Caco-2 (cell line): ENCODE measurements at regions not wholly inside any gene's neighbourhood (a gene's known extent, or its start where the extent isn't known, plus 50 kb on each side); places are given as distances from the start of the nearest gene placed in this dataset.

ENCODE experiments used
- BruUV-seq: library from RNA; stranded (reverse); fragments of 400-500 nt; replicated peaks from 2 replicates; lab custom pipeline; 2021; lab: Mats Ljungman, UMichigan
- CTCF ChIA-PET: fragments of 300-600 bp; sonication (Branson Sonifier 250); formaldehyde crosslinking; loops from one replicate; lab custom pipeline; 2022; ENCODE audit warnings: antibody characterized with exemption; lab: Charles Lee
- POLR2A ChIA-PET: fragments of 300-600 bp; sonication (Branson Sonifier 250); formaldehyde crosslinking; loops from one replicate; lab custom pipeline; 2022; ENCODE audit warnings: antibody characterized with exemption; lab: Charles Lee
- DNase-seq, 2 experiments: peaks; one replicate each; pipeline versions ENCODE4 v3.0.0 to v3.0.0-alpha.2; 2020 to 2022
- H3K27me3 ChIP-seq: replicated peaks from 2 replicates; pipeline ENCODE4 v1.6.0; 2011; ENCODE audit warnings: low read length; ENCODE audit not compliant: control insufficient read depth, insufficient read depth
- H3K36me3 ChIP-seq: 2 replicates; pipeline ENCODE4 v1.5.1; 2011; ENCODE audit warnings: low read length; ENCODE audit not compliant: control insufficient read depth, insufficient read depth
- H3K4me1 ChIP-seq: fragments of 250-450 bp; sonication (Bioruptor Pico); 2 replicates; pipeline ENCODE4 v1.5.1; 2020; ENCODE audit warnings: mild to moderate bottlenecking
- H3K4me3 ChIP-seq: 2 replicates; pipeline ENCODE4 v1.5.1; 2011; ENCODE audit warnings: low read depth, mild to moderate bottlenecking, control low read depth, low read length
- H3K9me3 ChIP-seq: fragments of 250-450 bp; sonication (Bioruptor Pico); 2 replicates; pipeline ENCODE4 v1.5.1; 2020; ENCODE audit warnings: mild to moderate bottlenecking, moderate library complexity
- H3K27ac Mint-ChIP-seq: one replicate; pipeline ENCODE4 v1.8.0; 2022; ENCODE audit warnings: mixed read lengths; ENCODE audit not compliant: unreplicated experiment
- H3K27me3 Mint-ChIP-seq: one replicate; pipeline ENCODE4 v1.8.0; 2022; ENCODE audit warnings: mixed read lengths; ENCODE audit not compliant: insufficient read depth, unreplicated experiment
- H3K36me3 Mint-ChIP-seq: one replicate; pipeline ENCODE4 v1.8.0; 2022; ENCODE audit warnings: mild to moderate bottlenecking, mixed read lengths; ENCODE audit not compliant: insufficient read depth, unreplicated experiment
- H3K4me1 Mint-ChIP-seq: one replicate; pipeline ENCODE4 v1.8.0; 2022; ENCODE audit warnings: low read depth, mixed read lengths; ENCODE audit not compliant: unreplicated experiment
- H3K4me3 Mint-ChIP-seq: one replicate; pipeline ENCODE4 v1.8.0; 2022; ENCODE audit warnings: mild to moderate bottlenecking, moderate library complexity, mixed read lengths; ENCODE audit not compliant: unreplicated experiment
- H3K9me3 Mint-ChIP-seq: one replicate; pipeline ENCODE4 v1.8.0; 2022; ENCODE audit warnings: mixed read lengths; ENCODE audit not compliant: unreplicated experiment
- CTCF ChIP-seq, 2 experiments: fragments of 200-600 bp in 1 of 2; IDR thresholded peaks; 1 replicate in 1 of 2; 2 replicates in 1 of 2; pipeline versions ENCODE4 v1.5.1 to v1.8.0; 2011 to 2022; ENCODE audit warnings: antibody characterized with exemption in 1 of 2, control low read depth in 1 of 2, inconsistent platforms in 1 of 2, low read depth in 1 of 2, low read length in 1 of 2, mild to moderate bottlenecking in 1 of 2, moderate library complexity in 1 of 2; ENCODE audit not compliant: insufficient read depth in 1 of 2, severe bottlenecking in 1 of 2, unreplicated experiment in 1 of 2
- intact Hi-C: fragments of 100-400 bp; cut with micrococcal nuclease; formaldehyde crosslinking; loops from one replicate; pipeline ENCODE4 v1.10.0; 2022; ENCODE audit not compliant: unreplicated experiment

GRCh38 chr6:4350567-4351519, 215.5 kb upstream of the ECI2 start:
- Mint-ChIP-seq H3K27ac (no peak overlapping the region), H3K9me3 (no peaks in the 10 kb centered on the region), H3K36me3 (no peaks in the 10 kb centered on the region), H3K27me3 (peaks cover 3% of the 10 kb centered on the region), H3K4me1 (peaks cover 18% of the 10 kb centered on the region), H3K4me3 (no peak overlapping the region)
- H3K27me3 ChIP-seq, result no peaks in the 10 kb centered on the region
- POLR2A ChIA-PET, result no interaction called here
- TF ChIP-seq CTCF (IDR thresholded peaks at IDR 0.05; ENCODE audit: insufficient read depth in 1 of 2, low read depth in 1 of 2, low read length in 1 of 2, severe bottlenecking in 1 of 2, unreplicated experiment in 1 of 2), result no peak
- CTCF ChIA-PET, result no interaction called here
- intact Hi-C loops, result no loop called here
- DNase-seq, result no peak
- no peaks in the 10 kb centered on the region for H3K9me3 ChIP-seq
- H3K4me3 ChIP-seq, result no peak overlapping the region
- H3K4me1 ChIP-seq, result peaks cover 6% of the 10 kb centered on the region; the same call in 1 of the 2 replicates
- H3K36me3 ChIP-seq, result no peaks in the 10 kb centered on the region
- BruUV-seq, result no TSS peak

- no peak overlapping the region for H3K4me3 ChIP-seq
- H3K4me3 Mint-ChIP-seq, result no peak overlapping the region
- H3K4me1 ChIP-seq, result peaks cover 6% of the 10 kb centered on the region; the same call in 1 of the 2 replicates
- no TSS peak for BruUV-seq
- H3K36me3 ChIP-seq, result no peaks in the 10 kb centered on the region
- no peak overlapping the region for H3K27ac Mint-ChIP-seq
- H3K9me3 ChIP-seq, result no peaks in the 10 kb centered on the region
- no peaks in the 10 kb centered on the region for H3K36me3 Mint-ChIP-seq
- POLR2A ChIA-PET, result no interaction called here
- H3K9me3 Mint-ChIP-seq, result no peaks in the 10 kb centered on the region
- no peaks in the 10 kb centered on the region for H3K27me3 ChIP-seq
- TF ChIP-seq CTCF (IDR thresholded peaks at IDR 0.05; ENCODE audit: insufficient read depth in 1 of 2, low read depth in 1 of 2, low read length in 1 of 2, severe bottlenecking in 1 of 2, unreplicated experiment in 1 of 2), result no peak
- H3K4me1 Mint-ChIP-seq, result peaks cover 18% of the 10 kb centered on the region
- intact Hi-C loops, result no loop called here
- H3K27me3 Mint-ChIP-seq, result peaks cover 3% of the 10 kb centered on the region
- no peak for DNase-seq
- CTCF ChIA-PET, result no interaction called here
Measured at GRCh38 chr6:4349931-4350330, 214.6 kb upstream of the ECI2 start.

- DNase-seq, result no peak
- BruUV-seq, result no TSS peak
- peaks cover 18% of the 10 kb centered on the region for H3K4me1 Mint-ChIP-seq
- Histone ChIP-seq H3K4me1 (peaks cover 6% of the 10 kb centered on the region; the same call in 1 of the 2 replicates), H3K36me3 (no peaks in the 10 kb centered on the region), H3K9me3 (no peaks in the 10 kb centered on the region), H3K4me3 (no peak overlapping the region), H3K27me3 (no peaks in the 10 kb centered on the region)
- POLR2A ChIA-PET, result no interaction called here
- no peaks in the 10 kb centered on the region for H3K9me3 Mint-ChIP-seq
- H3K36me3 Mint-ChIP-seq, result no peaks in the 10 kb centered on the region
- H3K27ac Mint-ChIP-seq, result no peak overlapping the region
- CTCF ChIA-PET, result no interaction called here
- intact Hi-C loops, result no loop called here
- TF ChIP-seq CTCF (IDR thresholded peaks at IDR 0.05; ENCODE audit: insufficient read depth in 1 of 2, low read depth in 1 of 2, low read length in 1 of 2, severe bottlenecking in 1 of 2, unreplicated experiment in 1 of 2), result no peak
- H3K27me3 Mint-ChIP-seq, result peaks cover 3% of the 10 kb centered on the region
- no peak overlapping the region for H3K4me3 Mint-ChIP-seq
Measured at GRCh38 chr6:4349323-4349722, 213.9 kb upstream of the ECI2 start.
